Esophagus squamous epithelium (tissue), 5 donors: ENCODE measurements at regions not wholly inside any gene's neighbourhood (a gene's known extent, or its start where the extent isn't known, plus 50 kb on each side); places are given as distances from the start of the nearest gene placed in this dataset.

Experiments
- DNase-seq: peaks from one replicate; lab custom pipeline; 2025; lab: John Stamatoyannopoulos, UW
- H3K27ac ChIP-seq, 4 donors: fragments of 200-600 bp; sonication (generic); one replicate each; pipeline ENCODE4 v1.5.1; 2016 to 2019; ENCODE audit warnings: mild to moderate bottlenecking in 1 of 4
- H3K27me3 ChIP-seq, 4 donors: fragments of 200-600 bp; sonication (generic); 1 replicate in 3 of 4; 2 replicates in 1 of 4; pipeline versions ENCODE4 v1.5.1 to v1.6.0; 2017 to 2021; ENCODE audit warnings: antibody characterized with exemption in 1 of 4
- H3K36me3 ChIP-seq, 3 donors: fragments of 200-600 bp; sonication (generic); one replicate each; pipeline ENCODE4 v1.5.1; 2016 to 2019
- H3K4me1 ChIP-seq, 3 donors: fragments of 200-600 bp; sonication (generic); one replicate each; pipeline ENCODE4 v1.5.1; 2017 to 2019
- H3K4me3 ChIP-seq, 4 donors: fragments of 200-600 bp; sonication (generic); 1 replicate in 3 of 4; 2 replicates in 1 of 4; pipeline ENCODE4 v1.5.1; 2016 to 2019; ENCODE audit warnings: mild to moderate bottlenecking in 2 of 4, moderate library complexity in 1 of 4
- H3K9me3 ChIP-seq, 3 donors: fragments of 200-600 bp; sonication (generic); one replicate each; pipeline ENCODE4 v1.5.1; 2016 to 2019
- POLR2A ChIP-seq, 4 donors: fragments of 450-650 bp; IDR thresholded peaks; one replicate each; pipeline ENCODE4 v1.6.1; 2017; ENCODE audit warnings: antibody characterized with exemption in 4 of 4, mild to moderate bottlenecking in 4 of 4, moderate library complexity in 3 of 4
- WGBS, 2 donors: methylation state at CpG; one replicate each; pipeline ENCODE4 v1.1.5; 2018; 5-methylcytosine and 5-hydroxymethylcytosine counted together
- intact Hi-C: fragments of 100-400 bp; cut with DNase I; formaldehyde crosslinking; loops from one replicate; pipeline ENCODE4 v1.15.0; 2022
- TF ChIP-seq, protein P1 (sequence below), 6 experiments: fragments of 450-650 bp in 4 of 6; fragments of 200-600 bp in 2 of 6; sonication (generic) in 2 of 6; IDR thresholded peaks; one replicate each; pipeline ENCODE4 v1.5.1; 2016 to 2019; ENCODE audit warnings: antibody characterized with exemption in 6 of 6, mild to moderate bottlenecking in 4 of 6, moderate library complexity in 4 of 6
- donor health status: DM: yes; HTN: yes; CAD: no.

DNA sequence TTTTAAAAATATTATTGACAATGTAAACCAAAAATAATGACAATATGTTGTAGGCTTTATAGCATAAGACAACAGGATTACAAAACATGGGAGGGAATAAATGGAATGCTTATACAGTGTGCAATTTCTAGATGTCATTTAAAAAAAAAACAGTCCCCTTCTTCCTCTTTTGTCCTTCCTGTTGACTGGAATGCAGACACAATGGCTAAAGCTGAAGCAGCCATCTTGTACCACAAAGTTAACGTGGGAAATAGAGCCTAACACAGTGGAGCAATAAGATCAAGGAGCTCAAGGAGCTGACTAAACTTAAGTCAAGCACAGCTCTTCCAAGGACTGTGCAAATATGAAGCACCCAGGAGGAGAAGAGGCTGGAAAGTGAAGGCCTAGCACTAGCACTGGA is 208.1 kb downstream of the ARHGAP12 start:
- H3K4me3 ChIP-seq, result no peak overlapping the region
- TF ChIP-seq, protein P1, sequence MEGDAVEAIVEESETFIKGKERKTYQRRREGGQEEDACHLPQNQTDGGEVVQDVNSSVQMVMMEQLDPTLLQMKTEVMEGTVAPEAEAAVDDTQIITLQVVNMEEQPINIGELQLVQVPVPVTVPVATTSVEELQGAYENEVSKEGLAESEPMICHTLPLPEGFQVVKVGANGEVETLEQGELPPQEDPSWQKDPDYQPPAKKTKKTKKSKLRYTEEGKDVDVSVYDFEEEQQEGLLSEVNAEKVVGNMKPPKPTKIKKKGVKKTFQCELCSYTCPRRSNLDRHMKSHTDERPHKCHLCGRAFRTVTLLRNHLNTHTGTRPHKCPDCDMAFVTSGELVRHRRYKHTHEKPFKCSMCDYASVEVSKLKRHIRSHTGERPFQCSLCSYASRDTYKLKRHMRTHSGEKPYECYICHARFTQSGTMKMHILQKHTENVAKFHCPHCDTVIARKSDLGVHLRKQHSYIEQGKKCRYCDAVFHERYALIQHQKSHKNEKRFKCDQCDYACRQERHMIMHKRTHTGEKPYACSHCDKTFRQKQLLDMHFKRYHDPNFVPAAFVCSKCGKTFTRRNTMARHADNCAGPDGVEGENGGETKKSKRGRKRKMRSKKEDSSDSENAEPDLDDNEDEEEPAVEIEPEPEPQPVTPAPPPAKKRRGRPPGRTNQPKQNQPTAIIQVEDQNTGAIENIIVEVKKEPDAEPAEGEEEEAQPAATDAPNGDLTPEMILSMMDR (IDR thresholded peaks at IDR 0.05), result no peak
- TF ChIP-seq POLR2A (IDR thresholded peaks at IDR 0.05), result no peak
- no peak overlapping the region for H3K27ac ChIP-seq
- H3K36me3 ChIP-seq, result no peaks in the 10 kb centered on the region
- intact Hi-C loops, result no loop called here
- no peaks in the 10 kb centered on the region for H3K27me3 ChIP-seq
- 50 to 64% methylated on average over 1 of the region's 1 CpG for WGBS, 2 donors
- peaks cover 0 to 5% (median 0%) of the 10 kb centered on the region in 3 donors for H3K9me3 ChIP-seq
- no peaks in the 10 kb centered on the region for H3K4me1 ChIP-seq
- no peak for DNase-seq

DNA sequence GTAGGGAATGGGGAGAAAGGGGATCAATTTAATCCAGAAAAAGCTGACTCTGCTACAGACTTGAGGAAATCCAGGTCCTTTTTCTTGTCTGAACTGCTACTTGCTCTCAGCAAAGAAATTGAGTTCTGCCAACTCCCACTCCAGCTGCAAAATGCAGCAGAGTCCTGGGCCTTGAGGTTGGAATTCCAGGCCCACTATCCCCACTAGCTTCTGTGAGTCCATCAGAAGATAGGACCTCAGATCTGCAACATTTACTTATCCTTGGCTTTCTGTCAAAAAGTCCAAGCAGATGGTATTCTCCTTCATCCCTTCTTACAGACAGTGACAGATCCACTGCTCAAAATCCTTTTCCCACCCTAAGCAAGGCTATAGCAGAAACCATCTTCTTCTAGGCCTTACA is 219.2 kb downstream of the ARHGAP12 start:
- Histone ChIP-seq H3K27ac (peak overlapping the region in 1 of 4 donors; percentile 74), H3K4me3 (no peak overlapping the region), H3K4me1 (peaks cover 9 to 43% (median 21%) of the 10 kb centered on the region in 3 donors), H3K36me3 (no peaks in the 10 kb centered on the region), H3K27me3 (no peaks in the 10 kb centered on the region), H3K9me3 (peaks cover 0 to 15% (median 0%) of the 10 kb centered on the region in 3 donors)
- intact Hi-C loops, result no loop called here
- DNase-seq, result no peak
- TF ChIP-seq POLR2A (IDR thresholded peaks at IDR 0.05), result no peak
- TF ChIP-seq, protein P1 (IDR thresholded peaks at IDR 0.05), result no peak

DNA sequence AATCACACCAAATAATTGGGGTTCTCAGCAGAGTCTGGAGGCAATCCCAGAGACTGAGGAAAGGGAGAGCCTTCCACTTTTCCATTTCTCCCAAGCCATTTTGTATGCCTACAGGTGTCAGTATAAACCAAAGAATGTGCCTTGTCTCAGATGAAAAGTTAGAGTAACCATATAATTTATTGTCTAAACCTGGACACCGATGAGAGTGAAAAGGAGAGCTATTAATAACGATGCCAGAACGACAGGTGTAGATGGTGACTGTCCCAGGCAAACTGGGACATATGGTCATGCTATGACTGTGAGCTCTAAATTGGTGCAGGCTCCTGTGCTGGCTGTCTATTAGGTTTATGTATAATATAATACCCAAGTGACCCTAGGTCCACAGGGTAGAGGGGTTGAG is 219.6 kb downstream of the ARHGAP12 start:
- Histone ChIP-seq H3K27ac (peak overlapping the region in 3 of 4 donors; percentile 74 to 90 (median 86)), H3K27me3 (no peaks in the 10 kb centered on the region), H3K36me3 (no peaks in the 10 kb centered on the region), H3K9me3 (peaks cover 0 to 15% (median 0%) of the 10 kb centered on the region in 3 donors), H3K4me1 (peaks cover 9 to 43% (median 21%) of the 10 kb centered on the region in 3 donors), H3K4me3 (no peak overlapping the region)
- no peak for DNase-seq
- intact Hi-C loops, result no loop called here
- TF ChIP-seq, protein P1 (IDR thresholded peaks at IDR 0.05), result no peak
- TF ChIP-seq POLR2A (IDR thresholded peaks at IDR 0.05), result no peak
- 58 to 75% methylated on average over 3 of the region's 3 CpGs for WGBS, 2 donors

DNA sequence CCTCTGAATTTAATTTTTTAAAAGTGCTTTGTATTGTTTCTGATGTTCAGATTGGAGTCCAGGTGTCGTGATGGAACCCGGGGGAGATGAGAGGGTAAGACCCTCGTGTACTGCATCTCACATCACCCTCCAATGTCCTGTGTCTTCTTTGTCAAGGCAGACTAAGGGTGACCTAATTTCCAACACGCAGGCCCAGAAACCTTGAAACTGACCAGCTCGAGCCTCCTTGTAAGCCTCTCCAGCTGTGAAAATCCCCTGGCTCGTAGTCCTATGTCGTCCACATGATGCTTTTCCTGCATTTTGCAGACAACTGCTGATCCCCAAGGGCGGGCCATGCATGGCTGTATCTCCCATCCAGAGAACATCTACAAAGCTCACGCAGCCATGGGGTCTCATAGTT is 220.2 kb downstream of the ARHGAP12 start:
- TF ChIP-seq, protein P1 (IDR thresholded peaks at IDR 0.05), result no peak
- TF ChIP-seq POLR2A (IDR thresholded peaks at IDR 0.05), result no peak
- H3K9me3 ChIP-seq, result peaks cover 0 to 15% (median 0%) of the 10 kb centered on the region in 3 donors
- WGBS, 2 donors, result 49 to 58% methylated on average over 7 to 9 of the region's 9 CpGs
- intact Hi-C loops, result no loop called here
- H3K27ac ChIP-seq, result peak overlapping the region; percentile 61 to 90 (median 80)
- no peak overlapping the region for H3K4me3 ChIP-seq
- H3K36me3 ChIP-seq, result no peaks in the 10 kb centered on the region
- H3K4me1 ChIP-seq, result peaks cover 9 to 43% (median 21%) of the 10 kb centered on the region in 3 donors
- DNase-seq, result no peak
- H3K27me3 ChIP-seq, result no peaks in the 10 kb centered on the region

DNA sequence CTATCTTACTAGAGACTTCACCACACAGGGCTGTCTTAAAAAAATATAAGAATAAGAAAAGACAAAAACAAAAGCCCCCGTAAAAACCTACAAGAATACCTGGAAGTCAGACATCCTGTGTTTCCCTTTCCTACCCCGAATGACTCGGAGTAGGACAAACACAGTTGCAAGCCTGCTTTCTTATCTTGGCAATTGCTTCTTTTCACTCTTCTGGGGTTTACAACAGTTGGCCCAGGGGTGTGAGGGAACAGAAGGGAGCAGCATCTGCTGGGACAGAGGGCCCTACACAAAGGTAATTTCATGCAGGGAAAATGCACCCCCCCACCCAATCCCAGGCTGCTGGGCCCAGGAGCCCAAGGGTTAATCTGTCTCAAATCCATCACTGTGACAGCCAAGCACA is 220.6 kb downstream of the ARHGAP12 start:
- Histone ChIP-seq H3K9me3 (peaks cover 0 to 15% (median 0%) of the 10 kb centered on the region in 3 donors), H3K27ac (peak overlapping the region; percentile 61 to 90 (median 80)), H3K4me3 (peak overlapping the region in 2 of 4 donors; percentile 19 to 42), H3K27me3 (no peaks in the 10 kb centered on the region), H3K36me3 (no peaks in the 10 kb centered on the region), H3K4me1 (peaks cover 9 to 43% (median 21%) of the 10 kb centered on the region in 3 donors)
- intact Hi-C loops, result no loop called here
- 12 to 20% methylated on average over 3 of the region's 3 CpGs for WGBS, 2 donors
- no peak for DNase-seq
- TF ChIP-seq POLR2A (IDR thresholded peaks at IDR 0.05), result no peak
- TF ChIP-seq, protein P1 (IDR thresholded peaks at IDR 0.05), result no peak
